Fibroblast of the aortic adventitia (primary cell): ENCODE measurements at regions not wholly inside any gene's neighbourhood (a gene's known extent, or its start where the extent isn't known, plus 50 kb on each side); places are given as distances from the start of the nearest gene placed in this dataset.

ENCODE experiments used
- DNase-seq: peaks from one replicate; pipeline ENCODE4 v3.0.0-alpha.2; 2010; ENCODE audit warnings: low read depth
- H3K4me3 ChIP-seq: 2 replicates; pipeline ENCODE4 v1.5.1; 2011; ENCODE audit warnings: low read depth, mild to moderate bottlenecking, control low read depth, low read length, moderate library complexity
- TF ChIP-seq, protein P1 (sequence below): IDR thresholded peaks from 2 replicates; pipeline ENCODE4 v1.5.1; 2011; ENCODE audit warnings: mild to moderate bottlenecking, low read length, control low read depth, inconsistent platforms; ENCODE audit not compliant: insufficient read depth

DNA sequence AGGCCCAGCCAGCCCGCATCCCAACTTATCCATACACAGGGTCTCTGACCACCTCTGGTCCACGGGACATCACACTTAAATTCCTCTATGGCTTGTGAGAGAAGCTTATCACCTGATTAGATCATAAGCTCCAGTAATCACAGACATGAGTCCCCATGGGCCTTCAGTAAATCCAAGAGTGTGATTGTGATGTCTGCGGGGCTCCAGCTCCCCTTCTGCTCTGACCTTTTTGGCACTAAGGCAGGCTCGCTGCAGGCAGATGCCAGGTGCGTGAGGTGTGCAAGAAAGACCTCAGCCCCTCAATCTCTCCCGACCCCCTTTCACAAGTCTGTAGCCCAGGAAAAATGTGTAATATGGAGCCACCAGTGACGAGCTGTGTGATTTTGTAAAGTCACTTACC lies 127.6 kb upstream of the DUSP22 start:
- TF ChIP-seq, protein P1, sequence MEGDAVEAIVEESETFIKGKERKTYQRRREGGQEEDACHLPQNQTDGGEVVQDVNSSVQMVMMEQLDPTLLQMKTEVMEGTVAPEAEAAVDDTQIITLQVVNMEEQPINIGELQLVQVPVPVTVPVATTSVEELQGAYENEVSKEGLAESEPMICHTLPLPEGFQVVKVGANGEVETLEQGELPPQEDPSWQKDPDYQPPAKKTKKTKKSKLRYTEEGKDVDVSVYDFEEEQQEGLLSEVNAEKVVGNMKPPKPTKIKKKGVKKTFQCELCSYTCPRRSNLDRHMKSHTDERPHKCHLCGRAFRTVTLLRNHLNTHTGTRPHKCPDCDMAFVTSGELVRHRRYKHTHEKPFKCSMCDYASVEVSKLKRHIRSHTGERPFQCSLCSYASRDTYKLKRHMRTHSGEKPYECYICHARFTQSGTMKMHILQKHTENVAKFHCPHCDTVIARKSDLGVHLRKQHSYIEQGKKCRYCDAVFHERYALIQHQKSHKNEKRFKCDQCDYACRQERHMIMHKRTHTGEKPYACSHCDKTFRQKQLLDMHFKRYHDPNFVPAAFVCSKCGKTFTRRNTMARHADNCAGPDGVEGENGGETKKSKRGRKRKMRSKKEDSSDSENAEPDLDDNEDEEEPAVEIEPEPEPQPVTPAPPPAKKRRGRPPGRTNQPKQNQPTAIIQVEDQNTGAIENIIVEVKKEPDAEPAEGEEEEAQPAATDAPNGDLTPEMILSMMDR, result no peak
- DNase-seq, result no peak
- no peak overlapping the region for H3K4me3 ChIP-seq

DNA sequence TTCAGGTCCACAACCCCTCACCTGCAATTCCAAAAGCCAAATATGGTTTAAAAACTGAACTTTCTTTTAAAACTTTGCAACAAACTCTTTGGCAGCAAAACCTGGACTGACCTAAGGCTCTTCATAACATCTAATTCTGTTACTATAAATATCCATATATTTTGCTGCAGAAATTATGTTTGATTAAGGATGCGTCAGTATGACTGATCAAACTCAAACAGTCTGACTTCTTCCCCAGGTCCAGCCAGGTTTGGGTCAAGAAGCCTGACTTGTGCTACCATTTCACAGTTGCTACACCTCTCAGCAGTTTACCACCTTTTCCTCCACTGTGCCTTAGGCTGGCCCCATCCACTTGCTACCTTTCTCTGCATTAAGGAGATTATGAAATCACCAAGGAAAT lies 127.0 kb upstream of the DUSP22 start:
- no peak overlapping the region for H3K4me3 ChIP-seq
- no peak for DNase-seq
- TF ChIP-seq, protein P1, result no peak

DNA sequence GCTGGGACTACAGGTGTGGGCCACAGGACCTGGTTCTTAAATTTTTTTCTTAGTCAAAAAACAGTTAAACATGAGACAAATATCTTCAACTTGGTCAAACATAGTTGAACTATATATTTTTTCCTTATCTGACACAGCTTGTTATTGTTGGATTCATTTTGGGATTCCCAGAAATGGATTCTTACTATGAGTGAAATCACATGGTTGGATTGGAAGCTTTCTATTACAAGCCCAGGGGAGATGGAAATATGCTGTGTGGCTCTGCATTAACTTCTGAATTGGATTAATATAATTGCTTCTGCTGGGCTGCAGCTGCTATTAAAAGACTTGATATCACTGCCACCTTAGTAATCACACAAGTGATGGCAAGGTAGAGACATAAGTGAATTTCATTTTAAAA lies 126.4 kb upstream of the DUSP22 start:
- H3K4me3 ChIP-seq, result no peak overlapping the region
- TF ChIP-seq, protein P1, result no peak
- DNase-seq, result peak; percentile 76

DNA sequence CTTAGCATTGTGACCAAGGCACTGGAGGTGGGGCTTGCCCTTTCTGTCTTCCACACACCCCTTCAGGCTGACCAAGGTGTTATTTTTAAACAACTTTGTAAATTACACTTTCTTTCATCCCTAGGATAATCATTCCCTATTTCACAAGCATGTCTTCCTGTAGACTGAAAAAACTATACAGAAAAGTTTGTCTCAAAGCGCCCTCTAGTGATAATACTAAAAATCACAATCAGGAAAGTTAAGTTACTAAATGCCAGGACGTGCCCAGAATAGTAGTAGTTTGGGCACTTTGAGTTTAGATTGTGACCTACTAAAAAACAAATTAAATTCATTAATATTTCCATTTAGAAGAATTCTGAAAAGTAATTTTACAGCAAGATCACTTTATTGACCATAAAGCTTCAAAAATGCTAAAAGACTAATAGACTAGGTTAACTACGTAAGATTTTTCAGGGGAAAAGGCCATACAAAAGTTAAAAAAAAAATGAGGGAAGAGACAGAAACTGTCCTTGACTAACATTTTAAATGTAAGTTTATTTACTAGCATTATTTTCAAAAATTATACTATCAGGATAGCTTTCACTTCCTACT lies 123.3 kb upstream of the DUSP22 start:
- TF ChIP-seq, protein P1, result peak; percentile 57
- no peak overlapping the region for H3K4me3 ChIP-seq
- DNase-seq, result peak; percentile 75

DNA sequence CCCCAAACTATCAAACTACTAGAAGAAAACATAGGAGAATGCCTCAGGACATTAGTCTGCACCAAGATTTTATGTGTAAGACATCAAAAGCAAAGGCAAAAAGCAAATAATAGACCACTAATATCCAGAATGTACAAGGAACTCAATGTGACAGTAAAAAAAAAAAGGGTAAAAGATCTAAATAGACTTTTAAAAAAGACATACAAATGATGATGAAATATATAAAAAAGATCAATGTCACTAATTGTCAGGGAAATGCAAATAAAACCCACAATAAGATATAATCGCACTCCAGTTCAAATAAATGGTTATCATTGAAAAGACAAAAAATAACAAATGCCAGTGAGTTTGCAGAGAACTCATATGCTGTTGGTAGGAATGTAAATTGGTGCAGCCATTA lies 118.3 kb upstream of the DUSP22 start:
- H3K4me3 ChIP-seq, result no peak overlapping the region
- TF ChIP-seq, protein P1, result no peak
- no peak for DNase-seq

DNA sequence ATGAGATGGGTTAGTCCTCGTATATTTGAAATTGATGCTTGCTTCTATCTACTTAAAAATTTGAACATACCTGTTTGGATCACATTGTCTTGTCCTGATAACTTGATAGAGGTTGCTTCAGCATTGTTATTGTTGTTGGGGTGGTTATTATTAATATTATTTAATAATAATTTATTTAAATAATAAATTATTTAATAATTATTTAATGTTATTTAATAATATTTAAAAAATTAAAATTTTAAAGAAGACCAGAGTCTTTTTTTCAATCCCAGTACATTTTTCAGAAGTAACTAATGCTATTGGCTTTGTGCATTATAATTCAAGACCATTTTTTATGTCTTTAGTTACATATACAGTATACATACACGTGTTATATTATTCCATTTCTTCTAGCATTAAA lies 116.6 kb upstream of the DUSP22 start:
- TF ChIP-seq, protein P1, result no peak
- DNase-seq, result no peak
- no peak overlapping the region for H3K4me3 ChIP-seq

DNA sequence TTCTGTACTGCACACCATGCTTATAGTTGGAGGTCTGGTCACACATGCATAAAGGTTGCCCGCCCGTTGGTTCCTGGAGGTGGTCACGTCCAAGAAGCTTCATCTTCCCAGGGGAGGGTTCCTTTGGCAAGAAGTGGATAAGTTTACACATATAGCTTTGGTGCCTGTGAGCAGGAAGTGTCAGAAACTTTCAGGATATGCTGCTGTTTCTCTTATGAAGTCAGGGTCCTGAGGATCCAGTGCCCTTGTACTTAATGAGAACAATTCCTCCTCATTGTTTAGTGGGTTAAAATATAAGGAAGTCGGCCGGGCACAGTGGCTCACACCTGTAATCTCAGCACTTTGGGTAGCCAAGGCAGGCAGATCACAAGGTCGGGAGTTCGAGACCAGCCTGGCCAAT lies 115.5 kb upstream of the DUSP22 start:
- H3K4me3 ChIP-seq, result no peak overlapping the region
- TF ChIP-seq, protein P1, result no peak
- DNase-seq, result no peak
